ENCODE measurements at regions not wholly inside any gene's neighbourhood (a gene's known extent, or its start where the extent isn't known, plus 50 kb on each side); places are given as distances from the start of the nearest gene placed in this dataset.

DNA sequence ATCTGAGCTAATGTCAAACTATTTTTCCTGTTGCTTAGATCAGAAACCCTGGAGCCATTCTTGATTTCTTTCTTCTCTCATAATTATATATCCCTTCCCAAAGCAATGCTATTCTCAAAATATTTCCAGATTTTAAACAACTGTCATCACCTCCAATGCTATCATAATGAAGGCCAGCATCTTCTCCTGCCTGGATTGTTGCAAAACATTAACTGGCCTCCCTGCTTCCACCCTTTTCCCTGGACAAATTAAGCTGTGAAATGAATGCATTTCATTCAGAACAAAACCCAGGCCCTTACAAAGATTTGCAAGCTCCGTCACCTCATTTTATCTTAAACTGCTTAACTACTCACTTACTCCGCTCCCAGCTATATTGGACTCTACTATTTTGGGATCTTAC is 535.3 kb upstream of the HS3ST5 start:
- no peak for TF ChIP-seq ZNF232 (CRISPR knock-in tag; IDR thresholded peaks at IDR 0.05)
- TF ChIP-seq MLX (CRISPR knock-in tag; IDR thresholded peaks at IDR 0.05) = no peak
- TF ChIP-seq CTCF (IDR thresholded peaks at IDR 0.05) = no peak
- no peak for TF ChIP-seq ATF3 (CRISPR knock-in tag; conservative IDR thresholded peaks at IDR 0.05)
- no peak for TF ChIP-seq GABPB1 (CRISPR knock-in tag; IDR thresholded peaks at IDR 0.05)
- TF ChIP-seq, protein P1, sequence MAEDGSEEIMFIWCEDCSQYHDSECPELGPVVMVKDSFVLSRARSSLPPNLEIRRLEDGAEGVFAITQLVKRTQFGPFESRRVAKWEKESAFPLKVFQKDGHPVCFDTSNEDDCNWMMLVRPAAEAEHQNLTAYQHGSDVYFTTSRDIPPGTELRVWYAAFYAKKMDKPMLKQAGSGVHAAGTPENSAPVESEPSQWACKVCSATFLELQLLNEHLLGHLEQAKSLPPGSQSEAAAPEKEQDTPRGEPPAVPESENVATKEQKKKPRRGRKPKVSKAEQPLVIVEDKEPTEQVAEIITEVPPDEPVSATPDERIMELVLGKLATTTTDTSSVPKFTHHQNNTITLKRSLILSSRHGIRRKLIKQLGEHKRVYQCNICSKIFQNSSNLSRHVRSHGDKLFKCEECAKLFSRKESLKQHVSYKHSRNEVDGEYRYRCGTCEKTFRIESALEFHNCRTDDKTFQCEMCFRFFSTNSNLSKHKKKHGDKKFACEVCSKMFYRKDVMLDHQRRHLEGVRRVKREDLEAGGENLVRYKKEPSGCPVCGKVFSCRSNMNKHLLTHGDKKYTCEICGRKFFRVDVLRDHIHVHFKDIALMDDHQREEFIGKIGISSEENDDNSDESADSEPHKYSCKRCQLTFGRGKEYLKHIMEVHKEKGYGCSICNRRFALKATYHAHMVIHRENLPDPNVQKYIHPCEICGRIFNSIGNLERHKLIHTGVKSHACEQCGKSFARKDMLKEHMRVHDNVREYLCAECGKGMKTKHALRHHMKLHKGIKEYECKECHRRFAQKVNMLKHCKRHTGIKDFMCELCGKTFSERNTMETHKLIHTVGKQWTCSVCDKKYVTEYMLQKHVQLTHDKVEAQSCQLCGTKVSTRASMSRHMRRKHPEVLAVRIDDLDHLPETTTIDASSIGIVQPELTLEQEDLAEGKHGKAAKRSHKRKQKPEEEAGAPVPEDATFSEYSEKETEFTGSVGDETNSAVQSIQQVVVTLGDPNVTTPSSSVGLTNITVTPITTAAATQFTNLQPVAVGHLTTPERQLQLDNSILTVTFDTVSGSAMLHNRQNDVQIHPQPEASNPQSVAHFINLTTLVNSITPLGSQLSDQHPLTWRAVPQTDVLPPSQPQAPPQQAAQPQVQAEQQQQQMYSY (CRISPR knock-in tag; IDR thresholded peaks at IDR 0.05) = no peak
- no peak for TF ChIP-seq ETV6 (CRISPR knock-in tag; IDR thresholded peaks at IDR 0.05)
- no peak for TF ChIP-seq ESRRA (CRISPR knock-in tag; IDR thresholded peaks at IDR 0.05; ENCODE audit: borderline replicate concordance)
- TF ChIP-seq FOXJ3 (CRISPR knock-in tag; IDR thresholded peaks at IDR 0.05; ENCODE audit: borderline replicate concordance) = no peak
- TF ChIP-seq JUN (CRISPR knock-in tag; IDR thresholded peaks at IDR 0.05) = no peak
- TF ChIP-seq ZNF423 (CRISPR knock-in tag; IDR thresholded peaks at IDR 0.05) = no peak
- no peak for TF ChIP-seq CBFB (CRISPR knock-in tag; IDR thresholded peaks at IDR 0.05; ENCODE audit: low read depth)
- TF ChIP-seq CREB1 (CRISPR knock-in tag; IDR thresholded peaks at IDR 0.05) = no peak
